SH-SY5Y (cell line): ENCODE measurements at regions not wholly inside any gene's neighbourhood (a gene's known extent, or its start where the extent isn't known, plus 50 kb on each side); places are given as distances from the start of the nearest gene placed in this dataset.

ENCODE experiments used
- GATA2 ChIP-seq: IDR thresholded peaks from 2 replicates; pipeline ENCODE4 v1.6.1; 2011; ENCODE audit warnings: mild to moderate bottlenecking, low read depth, low read length
- GATA3 ChIP-seq: IDR thresholded peaks from 2 replicates; pipeline ENCODE4 v1.6.1; 2011; ENCODE audit warnings: low read depth, mild to moderate bottlenecking, low read length, moderate library complexity

- TF ChIP-seq GATA2 (no peak), GATA3 (no peak)
Observed at GRCh38 chr20:60131375-60131774, 173.2 kb downstream of the CDH26 start.
